ENCODE measurements at regions not wholly inside any gene's neighbourhood (a gene's known extent, or its start where the extent isn't known, plus 50 kb on each side); places are given as distances from the start of the nearest gene placed in this dataset.

- DNase-seq (ENCODE audit: low read depth, low spot score) (no peak), FAIRE-seq (no peak)
- BruUV-seq (replicated peaks) = no TSS peak
Observed at GRCh38 chr5:42302186-42302585, 121.1 kb upstream of the GHR start.

More at GRCh38 chr5:42302186-42302585, 121.1 kb upstream of the GHR start:
- Histone ChIP-seq H2AFZ (ENCODE audit: low read depth, low read length) (no peak overlapping the region), H3K79me2 (ENCODE audit: control insufficient read depth, insufficient read depth, low read length) (no peaks in the 10 kb centered on the region), H3K9me1 (replicated peaks; ENCODE audit: control insufficient read depth, extremely low read depth, insufficient read depth, low read length) (no peaks in the 10 kb centered on the region), H3K27me3 (ENCODE audit: control insufficient read depth in 2 of 2, insufficient read depth in 2 of 2, low read length in 2 of 2) (no peaks in the 10 kb centered on the region), H3K4me3 (replicated peaks in 1 of 3; ENCODE audit: insufficient read depth in 1 of 3, low read depth in 1 of 3, low read length in 3 of 3) (no peak overlapping the region), H3K9ac (replicated peaks; ENCODE audit: extremely low read depth, insufficient read depth, low read length) (no peak overlapping the region), H3K27ac (ENCODE audit: insufficient read depth, low read depth, low read length) (no peak overlapping the region), H3K4me2 (ENCODE audit: insufficient read depth, low read length) (no peak overlapping the region), H3K4me1 (ENCODE audit: control insufficient read depth, extremely low read depth, insufficient read depth, low read length) (no peaks in the 10 kb centered on the region), H4K20me1 (replicated peaks; ENCODE audit: control insufficient read depth, extremely low read depth, insufficient read depth, low read length) (no peaks in the 10 kb centered on the region), H3K9me3 (replicated peaks; ENCODE audit: control insufficient read depth, insufficient read depth, low read length) (no peaks in the 10 kb centered on the region), H3K36me3 (ENCODE audit: control insufficient read depth in 2 of 2, extremely low read depth in 1 of 2, insufficient read depth in 2 of 2, low read length in 2 of 2) (no peaks in the 10 kb centered on the region)
- no peak for TF ChIP-seq MYC (IDR thresholded peaks at IDR 0.05; ENCODE audit: low read depth, low read length)
- no peak for TF ChIP-seq POLR2A (IDR thresholded peaks at IDR 0.05; ENCODE audit: low read depth, low read length)
- TF ChIP-seq MAX (IDR thresholded peaks at IDR 0.05; ENCODE audit: insufficient read depth, insufficient read length) = no peak
- no peak for TF ChIP-seq FOS (IDR thresholded peaks at IDR 0.05; ENCODE audit: borderline replicate concordance, insufficient read depth, low read length)
- no peak for TF ChIP-seq EZH2 (IDR thresholded peaks at IDR 0.05; ENCODE audit: borderline replicate concordance, low read depth, low read length, severe bottlenecking)
- no peak for TF ChIP-seq JUN (IDR thresholded peaks at IDR 0.05; ENCODE audit: borderline replicate concordance, insufficient read depth, insufficient read length, low read depth)
- TF ChIP-seq CTCF (IDR thresholded peaks at IDR 0.05; ENCODE audit: extremely low read depth in 1 of 2, insufficient read depth in 1 of 2, low read depth in 1 of 2, low read length in 2 of 2) = no peak
- TF ChIP-seq GATA2 (IDR thresholded peaks at IDR 0.05; ENCODE audit: insufficient read depth, insufficient read length, low read depth, low read length) = no peak
- no peak for TF ChIP-seq POLR2AphosphoS5 (IDR thresholded peaks at IDR 0.05; ENCODE audit: insufficient read depth, low read depth, low read length)
- dilution Hi-C loops (cut with MboI; ENCODE audit: extremely low pct_ligation_motif_present, low sequenced_read_pairs) = no loop called here
- CTCF ChIA-PET = no interaction called here
- POLR2A ChIA-PET = no interaction called here
- intact Hi-C loops (cut with micrococcal nuclease) = no loop called here

All from endothelial cell of umbilical vein (primary cell).